HG02938 (cell line): ENCODE measurements at regions not wholly inside any gene's neighbourhood (a gene's known extent, or its start where the extent isn't known, plus 50 kb on each side); places are given as distances from the start of the nearest gene placed in this dataset.
"Not testable (repeated sequence)": the region's sequence is repeated elsewhere in the genome, so short reads cannot be mapped to it uniquely, and the experiment has no call there.

Experiments used
- ATAC-seq: cut with Tn5 transposase; IDR thresholded peaks from one replicate; pipeline ENCODE4 v1.9.1; 2021; ENCODE audit warnings: mild to moderate bottlenecking, moderate library complexity; ENCODE audit not compliant: unreplicated experiment

- ATAC-seq, result no peak
Observed at GRCh38 chr21:14757533-14758327, 211.6 kb upstream of the SAMSN1 start.

- no peak for ATAC-seq
Observed at GRCh38 chr21:14755086-14755485, 209.0 kb upstream of the SAMSN1 start.

- ATAC-seq, result no peak
Observed at GRCh38 chr21:14754682-14755081, 208.6 kb upstream of the SAMSN1 start.

GRCh38 chr21:14754259-14754604 lies 208.1 kb upstream of the SAMSN1 start:
- ATAC-seq, result no peak

GRCh38 chr21:14753466-14754258 lies 207.5 kb upstream of the SAMSN1 start:
- ATAC-seq, result no peak

- no peak for ATAC-seq
Observed at GRCh38 chr21:14753069-14753465, 207.0 kb upstream of the SAMSN1 start.

GRCh38 chr21:14752345-14752909 lies 206.3 kb upstream of the SAMSN1 start:
- ATAC-seq, result no peak

GRCh38 chr21:14751602-14752344 lies 205.7 kb upstream of the SAMSN1 start:
- no peak for ATAC-seq

- no peak for ATAC-seq
Observed at GRCh38 chr21:14751011-14751410, 204.9 kb upstream of the SAMSN1 start.

GRCh38 chr21:14750041-14750440 lies 203.9 kb upstream of the SAMSN1 start:
- no peak for ATAC-seq

- no peak for ATAC-seq
Observed at GRCh38 chr21:14748662-14749061, 202.5 kb upstream of the SAMSN1 start.

GRCh38 chr21:14744368-14744767 lies 198.3 kb upstream of the SAMSN1 start:
- ATAC-seq, result no peak

GRCh38 chr21:14742119-14742518 lies 196.0 kb upstream of the SAMSN1 start:
- no peak for ATAC-seq

- ATAC-seq, result no peak
Observed at GRCh38 chr21:14741256-14741655, 195.1 kb upstream of the SAMSN1 start.

- ATAC-seq, result no peak
Observed at GRCh38 chr21:14740692-14741091, 194.6 kb upstream of the SAMSN1 start.

- ATAC-seq, result no peak
Observed at GRCh38 chr21:14740116-14740515, 194.0 kb upstream of the SAMSN1 start.

- ATAC-seq, result no peak
Observed at GRCh38 chr21:14739590-14739989, 193.5 kb upstream of the SAMSN1 start.

- not testable (repeated sequence) for ATAC-seq
Observed at GRCh38 chr21:14738576-14738975, 192.5 kb upstream of the SAMSN1 start.

- no peak for ATAC-seq
Observed at GRCh38 chr21:14737922-14738321, 191.8 kb upstream of the SAMSN1 start.

GRCh38 chr21:14737284-14737691 lies 191.2 kb upstream of the SAMSN1 start:
- no peak for ATAC-seq

GRCh38 chr21:14736672-14737071 lies 190.6 kb upstream of the SAMSN1 start:
- ATAC-seq, result no peak
